Stomach (tissue), 4 donors: ENCODE measurements at regions not wholly inside any gene's neighbourhood (a gene's known extent, or its start where the extent isn't known, plus 50 kb on each side); places are given as distances from the start of the nearest gene placed in this dataset.
A peak's percentile ranks its signal among the peaks of the same experiment; 100 is the strongest.

ENCODE experiments used
- CTCF ChIP-seq, 7 experiments: fragments of 450-650 bp in 4 of 7; fragments of 200-600 bp in 3 of 7; sonication (generic) in 3 of 7; IDR thresholded peaks; one replicate each; pipeline ENCODE4 v1.5.1; 2016 to 2019; ENCODE audit warnings: antibody characterized with exemption in 7 of 7, control low read depth in 2 of 7, mild to moderate bottlenecking in 1 of 7
- EP300 ChIP-seq: sonication (generic); formaldehyde crosslinking; IDR thresholded peaks from one replicate; pipeline ENCODE4 v1.6.1; 2017; ENCODE audit warnings: antibody characterized with exemption
- POLR2A ChIP-seq, 4 donors: fragments of 450-650 bp; IDR thresholded peaks; one replicate each; pipeline ENCODE4 v1.6.1; 2016; ENCODE audit warnings: antibody characterized with exemption in 4 of 4, control low read depth in 2 of 4, mild to moderate bottlenecking in 1 of 4, moderate library complexity in 1 of 4

GRCh38 chr9:31799953-31800609 lies 584.4 kb upstream of the ACO1 start:
- TF ChIP-seq POLR2A (IDR thresholded peaks at IDR 0.05) (no peak), CTCF (IDR thresholded peaks at IDR 0.05) (peak in 4 of 7 experiments; percentile 30 to 55 (median 34)), EP300 (no peak)
